CD14-positive monocyte (primary cell): ENCODE measurements at regions not wholly inside any gene's neighbourhood (a gene's known extent, or its start where the extent isn't known, plus 50 kb on each side); places are given as distances from the start of the nearest gene placed in this dataset.

ENCODE experiments used
- DNase-seq, 3 donors: peaks; one replicate each; pipeline ENCODE4 v3.0.0-alpha.2; 2011 to 2022
- H2AFZ ChIP-seq: 2 replicates; pipeline ENCODE4 v1.6.0; 2012; ENCODE audit warnings: mild to moderate bottlenecking, low read depth, low read length, inconsistent platforms; ENCODE audit not compliant: insufficient read depth, poor library complexity, severe bottlenecking
- H3K27ac ChIP-seq, 2 donors: 1 replicate in 1 of 2; 2 replicates in 1 of 2; pipeline ENCODE4 v1.5.1; 2012 to 2013; ENCODE audit warnings: low read length in 2 of 2, control low read depth in 1 of 2, inconsistent platforms in 1 of 2, low read depth in 1 of 2, mild to moderate bottlenecking in 1 of 2
- H3K27me3 ChIP-seq, 2 donors: one replicate each; pipeline versions ENCODE4 v1.6.0 to v1.6.1; 2011 to 2013; ENCODE audit warnings: low read length in 2 of 2; ENCODE audit not compliant: control insufficient read depth in 2 of 2, insufficient read depth in 2 of 2
- H3K36me3 ChIP-seq, 2 donors: replicated peaks in 1 of 2; 1 replicate in 1 of 2; 2 replicates in 1 of 2; pipeline versions ENCODE4 v1.5.1 to v1.6.1; 2012 to 2013; ENCODE audit warnings: low read length in 2 of 2, control low read depth in 1 of 2, inconsistent platforms in 1 of 2, mild to moderate bottlenecking in 1 of 2; ENCODE audit not compliant: insufficient read depth in 2 of 2, control insufficient read depth in 1 of 2
- H3K4me1 ChIP-seq, 2 donors: 1 replicate in 1 of 2; 2 replicates in 1 of 2; pipeline versions ENCODE4 v1.5.1 to v1.6.1; 2012 to 2013; ENCODE audit warnings: low read length in 2 of 2, control low read depth in 1 of 2, inconsistent platforms in 1 of 2, mild to moderate bottlenecking in 1 of 2, moderate library complexity in 1 of 2; ENCODE audit not compliant: insufficient read depth in 2 of 2, control insufficient read depth in 1 of 2
- H3K4me2 ChIP-seq: replicated peaks from 2 replicates; pipeline ENCODE3; 2012; ENCODE audit warnings: low read length, moderate library complexity, mild to moderate bottlenecking; ENCODE audit not compliant: poor library complexity, severe bottlenecking; ENCODE audit errors: extremely low read depth
- H3K4me3 ChIP-seq, 3 experiments: fragments of 200-600 bp in 1 of 3; sonication (generic) in 1 of 3; replicated peaks in 1 of 3; 1 replicate in 2 of 3; 2 replicates in 1 of 3; pipeline ENCODE4 v1.5.1; 2011 to 2013; ENCODE audit warnings: low read length in 3 of 3, mild to moderate bottlenecking in 3 of 3, control low read depth in 2 of 3, low read depth in 2 of 3, inconsistent platforms in 1 of 3, moderate library complexity in 1 of 3
- H3K79me2 ChIP-seq: 2 replicates; pipeline ENCODE4 v1.6.0; 2012; ENCODE audit warnings: mild to moderate bottlenecking, control low read depth, inconsistent platforms, low read length, moderate library complexity; ENCODE audit not compliant: insufficient read depth
- H3K9ac ChIP-seq: 2 replicates; pipeline ENCODE4 v1.6.0; 2017; ENCODE audit warnings: low read length, mild to moderate bottlenecking; ENCODE audit not compliant: insufficient read depth, poor library complexity, severe bottlenecking
- H3K9me3 ChIP-seq, 2 donors: replicated peaks in 1 of 2; 1 replicate in 1 of 2; 2 replicates in 1 of 2; pipeline versions ENCODE4 v1.5.1 to v1.6.1; 2012 to 2013; ENCODE audit warnings: low read length in 2 of 2, control low read depth in 1 of 2; ENCODE audit not compliant: control insufficient read depth in 1 of 2, insufficient read depth in 1 of 2
- H4K20me1 ChIP-seq: 2 replicates; pipeline ENCODE4 v1.6.0; 2012; ENCODE audit warnings: mild to moderate bottlenecking, low read length, control low read depth, moderate library complexity; ENCODE audit not compliant: insufficient read depth
- H3K27ac Mint-ChIP-seq, 7 donors: one replicate each; pipeline ENCODE4 v1.8.0; 2020; ENCODE audit warnings: mild to moderate bottlenecking in 7 of 7, mixed read lengths in 7 of 7, moderate library complexity in 6 of 7, inconsistent platforms in 2 of 7
- H3K27me3 Mint-ChIP-seq, 3 donors: one replicate each; pipeline ENCODE4 v1.8.0; 2021 to 2022; ENCODE audit warnings: low read depth in 3 of 3, mild to moderate bottlenecking in 3 of 3, mixed read lengths in 3 of 3, moderate library complexity in 3 of 3, inconsistent platforms in 1 of 3
- H3K36me3 Mint-ChIP-seq, 2 donors: one replicate each; pipeline ENCODE4 v1.8.0; 2020; ENCODE audit warnings: mixed read lengths in 2 of 2, inconsistent platforms in 1 of 2, mild to moderate bottlenecking in 1 of 2
- H3K4me1 Mint-ChIP-seq: one replicate; pipeline ENCODE4 v1.8.0; 2020; ENCODE audit warnings: mild to moderate bottlenecking, mixed read lengths
- H3K4me3 Mint-ChIP-seq, 2 donors: one replicate each; pipeline ENCODE4 v1.8.0; 2020; ENCODE audit warnings: mild to moderate bottlenecking in 2 of 2, mixed read lengths in 2 of 2, moderate library complexity in 1 of 2
- H3K9me3 Mint-ChIP-seq, 7 donors: one replicate each; pipeline ENCODE4 v1.8.0; 2020 to 2022; ENCODE audit warnings: mixed read lengths in 7 of 7, mild to moderate bottlenecking in 6 of 7, moderate library complexity in 6 of 7, inconsistent platforms in 2 of 7
- CTCF ChIP-seq: fragments of 200-600 bp; IDR thresholded peaks from one replicate; pipeline ENCODE4 v1.8.0; 2022; ENCODE audit warnings: antibody characterized with exemption, mild to moderate bottlenecking
- WGBS: methylation state at CpG from one replicate; pipeline ENCODE4 v1.1.5; 2013; ENCODE audit warnings: missing lambda C conversion rate; ENCODE audit not compliant: insufficient coverage; 5-methylcytosine and 5-hydroxymethylcytosine counted together
- intact Hi-C, 2 donors: fragments of 100-400 bp; cut with micrococcal nuclease; formaldehyde crosslinking; loops; one replicate each; pipeline versions ENCODE4 v1.15.0 to v1.15.1; 2023

GRCh38 chr6:21489826-21490225 lies 103.7 kb upstream of the SOX4 start:
- Mint-ChIP-seq H3K27me3 (peaks cover 0 to 1% (median 0%) of the 10 kb centered on the region in 3 donors), H3K27ac (no peak overlapping the region), H3K36me3 (no peaks in the 10 kb centered on the region), H3K9me3 (peaks cover 6 to 18% (median 10%) of the 10 kb centered on the region in 7 donors), H3K4me3 (no peak overlapping the region), H3K4me1 (peaks cover 4% of the 10 kb centered on the region)
- intact Hi-C loops: no loop called here
- Histone ChIP-seq H3K9me3 (peaks cover 0 to 11% of the 10 kb centered on the region in 2 donors), H4K20me1 (no peaks in the 10 kb centered on the region), H3K27me3 (no peaks in the 10 kb centered on the region), H2AFZ (no peak overlapping the region), H3K4me1 (no peaks in the 10 kb centered on the region), H3K36me3 (no peaks in the 10 kb centered on the region), H3K4me2 (no peak overlapping the region), H3K4me3 (no peak overlapping the region), H3K79me2 (no peaks in the 10 kb centered on the region), H3K9ac (no peak overlapping the region), H3K27ac (no peak overlapping the region)
- no CpG with 5 or more reads among the region's 3 CpGs for WGBS
- TF ChIP-seq CTCF: no peak
- no peak for DNase-seq

GRCh38 chr6:21491955-21492354 lies 101.6 kb upstream of the SOX4 start:
- Histone ChIP-seq H4K20me1 (no peaks in the 10 kb centered on the region), H3K79me2 (no peaks in the 10 kb centered on the region), H3K4me1 (no peaks in the 10 kb centered on the region), H3K4me2 (no peak overlapping the region), H3K9ac (no peak overlapping the region), H3K36me3 (no peaks in the 10 kb centered on the region), H3K4me3 (no peak overlapping the region), H3K27ac (no peak overlapping the region), H2AFZ (no peak overlapping the region), H3K9me3 (peaks cover 0 to 11% of the 10 kb centered on the region in 2 donors), H3K27me3 (no peaks in the 10 kb centered on the region)
- peaks cover 3% of the 10 kb centered on the region for H3K4me1 Mint-ChIP-seq
- intact Hi-C loops: no loop called here
- TF ChIP-seq CTCF: no peak
- H3K9me3 Mint-ChIP-seq: peaks cover 8 to 18% (median 10%) of the 10 kb centered on the region in 7 donors
- H3K27me3 Mint-ChIP-seq: peaks cover 0 to 1% (median 0%) of the 10 kb centered on the region in 3 donors
- no peak overlapping the region for H3K4me3 Mint-ChIP-seq
- H3K36me3 Mint-ChIP-seq: no peaks in the 10 kb centered on the region
- no peak for DNase-seq
- no peak overlapping the region for H3K27ac Mint-ChIP-seq
- WGBS: no CpG with 5 or more reads among the region's 3 CpGs
